Right cardiac atrium (tissue), 5 donors: ENCODE measurements at regions not wholly inside any gene's neighbourhood (a gene's known extent, or its start where the extent isn't known, plus 50 kb on each side); places are given as distances from the start of the nearest gene placed in this dataset.

ENCODE experiments used
- ATAC-seq, 2 donors: fragments of 200-7000 bp; cut with Tn5 transposase; one replicate each; pipeline versions ENCODE4 v1.8.0 to v1.9.1; 2020; ENCODE audit warnings: moderate library complexity in 2 of 2, mild to moderate bottlenecking in 1 of 2
- DNase-seq, 3 donors: peaks; one replicate each; pipeline ENCODE4 v3.0.0-alpha.2; 2020
- H3K27ac ChIP-seq: one replicate; pipeline ENCODE4 v1.5.1; 2013; ENCODE audit warnings: mild to moderate bottlenecking, low read length, control low read depth, moderate library complexity
- H3K27me3 ChIP-seq: one replicate; pipeline ENCODE4 v1.6.1; 2013; ENCODE audit not compliant: control insufficient read depth, insufficient read depth
- H3K4me1 ChIP-seq: one replicate; pipeline ENCODE4 v1.6.1; 2013; ENCODE audit warnings: low read length; ENCODE audit not compliant: control insufficient read depth, insufficient read depth
- H3K4me3 ChIP-seq: one replicate; pipeline ENCODE4 v1.5.1; 2013; ENCODE audit warnings: low read length, control low read depth
- H3K9me3 ChIP-seq: one replicate; pipeline ENCODE4 v1.6.1; 2013; ENCODE audit warnings: low read length; ENCODE audit not compliant: control insufficient read depth
- WGBS: extraction: QIAGEN DNeasy Blood & Tissue Kit; methylation state at CpG from one replicate; pipeline ENCODE4 v1.1.7; 2013; 5-methylcytosine and 5-hydroxymethylcytosine counted together
- intact Hi-C, 4 donors: fragments of 100-400 bp; cut with DNase I; formaldehyde crosslinking; loops; one replicate each; pipeline versions ENCODE4 v1.11.0 to v1.14.0; 2022 to 2023
- donor health status: healthy with polysubstance abuse.
- donor health status: DM: no; HTN: yes; CAD: no.
- donor health status: DM: no; HTN: no; CAD: no.
- donor health status: DM: no; HTN: yes; CAD: no; lungs with severe emphysema.
- donor health status: DM: yes; HTN: yes; CAD: no.

DNA sequence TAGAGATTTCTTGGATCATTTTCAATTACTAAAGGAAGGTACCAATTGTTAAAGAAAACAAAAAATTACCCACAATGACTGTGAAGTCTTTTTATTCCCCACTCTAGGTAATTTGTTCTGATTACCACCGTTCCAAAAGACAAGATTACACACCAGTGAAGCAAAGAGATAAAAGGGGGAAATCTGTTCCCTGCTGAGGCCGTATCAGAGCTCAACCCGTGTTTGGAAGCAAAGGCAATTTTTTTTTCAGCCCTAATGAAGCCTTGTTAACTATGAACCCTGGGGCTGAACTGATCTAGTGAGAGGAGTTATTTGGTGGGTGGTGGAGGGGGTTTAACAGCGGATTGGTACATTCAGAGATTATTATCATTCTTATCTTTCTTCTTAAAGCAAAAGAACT lies 128.5 kb downstream of the ALDH8A1 start:
- intact Hi-C loops = loop anchor here (5.0 to 10.0 kb wide), 4 partner anchors 177 to 664 kb away; no protein-coding TSS in a partner anchor
- DNase-seq (no peak), ATAC-seq (no peak)
- 46% methylated on average over 4 of the region's 4 CpGs for WGBS
- H3K9me3 ChIP-seq = no peaks in the 10 kb centered on the region
- no peaks in the 10 kb centered on the region for H3K27me3 ChIP-seq
- H3K4me3 ChIP-seq = no peak overlapping the region
- peaks cover 2% of the 10 kb centered on the region for H3K4me1 ChIP-seq
- no peak overlapping the region for H3K27ac ChIP-seq

DNA sequence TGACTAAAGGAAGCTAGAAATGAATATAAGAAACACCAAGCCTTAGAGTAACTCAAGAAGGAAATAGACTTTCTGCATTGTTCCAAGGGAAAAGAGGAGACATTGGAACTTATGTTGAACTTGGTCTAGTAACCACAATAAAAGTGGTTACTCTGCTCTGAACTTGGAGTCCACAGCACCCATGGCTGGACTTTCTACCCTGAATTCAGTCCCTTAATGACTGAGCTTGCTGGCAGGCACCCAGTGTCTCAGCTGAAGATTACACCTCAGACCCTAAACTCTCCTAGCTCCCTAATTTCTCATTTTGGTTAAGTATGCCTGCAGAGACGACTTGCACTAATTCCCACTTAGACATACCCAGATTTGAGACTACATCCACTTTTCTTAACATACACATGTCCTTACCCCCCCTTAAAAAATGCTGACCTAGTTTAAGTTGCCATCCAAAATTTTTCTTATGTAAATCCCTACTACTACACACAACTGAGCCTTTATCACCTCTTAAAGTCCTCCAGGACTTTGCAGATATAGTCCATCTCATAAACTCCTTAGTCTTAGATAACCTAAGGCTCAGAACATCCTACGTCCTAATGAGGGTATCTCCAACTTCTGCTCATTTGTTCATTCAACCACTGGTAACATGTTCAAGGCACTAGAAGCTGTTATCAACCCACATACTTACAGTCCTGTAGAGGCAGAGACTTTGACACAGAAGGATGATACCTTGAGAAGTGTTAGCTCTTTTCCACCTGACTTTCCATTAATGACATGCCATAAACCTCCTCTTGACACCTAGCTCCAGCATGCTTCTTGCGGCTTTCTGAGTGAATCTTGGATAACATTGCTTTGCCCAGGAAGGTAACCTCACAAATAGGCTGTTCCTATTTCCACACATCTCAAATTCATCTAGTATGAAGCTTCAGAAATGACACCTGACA lies 129.8 kb downstream of the ALDH8A1 start:
- no peak for ATAC-seq
- DNase-seq = no peak
- Histone ChIP-seq H3K9me3 (no peaks in the 10 kb centered on the region), H3K4me3 (no peak overlapping the region), H3K4me1 (peaks cover 2% of the 10 kb centered on the region), H3K27me3 (no peaks in the 10 kb centered on the region), H3K27ac (no peak overlapping the region)
- WGBS = 91% methylated on average over 3 of the region's 3 CpGs
- intact Hi-C loops = loop anchor here (5.0 to 10.0 kb wide), 4 partner anchors 175 to 663 kb away; no protein-coding TSS in a partner anchor

DNA sequence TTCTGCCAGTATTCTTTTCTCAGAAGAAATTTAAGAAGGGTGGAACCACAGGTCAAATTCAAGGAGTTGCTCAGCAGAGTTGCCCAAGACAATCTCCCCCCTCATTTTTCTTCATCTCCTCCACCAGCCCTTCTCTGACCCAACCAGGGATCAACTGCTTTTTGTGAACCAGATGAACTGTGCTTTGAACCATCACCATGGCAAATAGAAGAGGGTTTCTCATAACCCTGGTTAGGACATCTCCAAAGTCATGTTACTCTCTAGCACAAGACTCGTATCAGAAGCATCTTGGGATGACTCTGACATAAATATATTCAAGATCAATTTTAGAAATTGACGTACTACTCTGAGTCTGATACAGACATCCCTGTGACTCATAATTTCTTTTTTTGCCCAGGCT lies 130.7 kb downstream of the ALDH8A1 start:
- Histone ChIP-seq H3K9me3 (no peaks in the 10 kb centered on the region), H3K27ac (no peak overlapping the region), H3K4me1 (peaks cover 2% of the 10 kb centered on the region), H3K27me3 (no peaks in the 10 kb centered on the region), H3K4me3 (no peak overlapping the region)
- intact Hi-C loops = no loop called here
- WGBS = 90% methylated on average over 2 of the region's 2 CpGs
- ATAC-seq (no peak), DNase-seq (no peak)

DNA sequence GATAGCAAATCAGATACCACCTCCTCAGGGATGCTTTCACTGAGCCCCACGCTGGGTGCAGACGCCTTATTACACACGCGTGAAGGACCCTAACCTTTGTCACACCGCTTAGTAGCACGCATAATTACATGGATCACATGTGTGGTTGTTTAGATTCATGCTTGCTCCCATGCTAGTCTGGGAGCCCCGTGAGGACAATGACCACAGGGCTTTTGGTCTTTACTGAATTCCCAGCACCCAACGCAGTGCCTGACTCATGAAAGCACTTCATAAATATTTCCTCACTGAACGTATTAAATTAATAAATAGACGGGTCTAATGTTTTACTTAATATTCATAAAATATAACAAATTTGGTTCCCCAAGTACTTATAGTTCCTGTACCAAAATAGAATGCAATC lies 132.5 kb downstream of the ALDH8A1 start:
- no peaks in the 10 kb centered on the region for H3K9me3 ChIP-seq
- no peak for ATAC-seq
- WGBS = 97% methylated on average over 10 of the region's 10 CpGs
- H3K27me3 ChIP-seq = no peaks in the 10 kb centered on the region
- DNase-seq = no peak
- no peak overlapping the region for H3K4me3 ChIP-seq
- intact Hi-C loops = no loop called here
- H3K4me1 ChIP-seq = peaks cover 2% of the 10 kb centered on the region
- H3K27ac ChIP-seq = no peak overlapping the region

DNA sequence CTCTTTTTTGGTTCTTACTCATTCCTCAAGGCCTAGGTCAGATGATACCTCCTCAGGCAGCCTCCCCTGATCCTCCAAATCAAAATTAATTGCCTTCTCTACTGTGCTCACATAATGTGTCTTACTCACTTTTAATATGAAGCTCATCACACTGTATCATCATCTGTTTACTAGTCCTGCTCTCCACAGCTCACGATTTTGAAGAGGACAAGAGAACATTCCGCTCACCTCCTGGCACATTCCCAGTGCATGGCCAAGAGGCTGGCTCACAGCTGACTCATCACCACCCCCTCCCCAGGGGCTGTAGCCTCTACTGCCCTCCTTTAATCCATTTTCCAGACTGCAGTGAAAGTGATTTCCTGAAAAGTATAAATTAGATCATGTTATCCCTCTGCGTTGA lies 133.1 kb downstream of the ALDH8A1 start:
- Histone ChIP-seq H3K4me1 (peaks cover 2% of the 10 kb centered on the region), H3K27me3 (no peaks in the 10 kb centered on the region), H3K4me3 (no peak overlapping the region), H3K27ac (no peak overlapping the region), H3K9me3 (no peaks in the 10 kb centered on the region)
- intact Hi-C loops = no loop called here
- 73% methylated on average over 3 of the region's 3 CpGs for WGBS
- no peak for DNase-seq
- no peak for ATAC-seq

DNA sequence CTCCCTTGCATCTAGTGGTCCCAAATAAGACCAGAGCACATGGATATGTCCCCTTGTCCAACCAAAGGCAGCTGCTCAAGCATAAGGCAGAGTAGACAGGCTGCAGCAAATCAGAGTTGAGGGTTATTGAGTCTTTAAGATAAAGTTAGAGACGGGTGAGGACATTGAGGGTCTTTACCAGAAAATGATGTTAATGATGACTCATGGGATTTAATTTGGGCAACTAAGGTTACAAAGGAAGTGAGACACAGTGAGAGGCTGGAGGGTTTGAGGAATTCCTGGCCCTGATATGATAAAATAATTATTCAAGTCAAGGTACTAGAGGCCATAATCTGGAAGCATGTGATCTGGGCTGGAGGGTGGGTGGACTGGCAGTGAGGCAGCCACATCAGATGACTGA lies 133.6 kb downstream of the ALDH8A1 start:
- no peak for DNase-seq
- ATAC-seq = no peak
- Histone ChIP-seq H3K4me3 (no peak overlapping the region), H3K4me1 (peaks cover 2% of the 10 kb centered on the region), H3K27ac (no peak overlapping the region), H3K9me3 (no peaks in the 10 kb centered on the region), H3K27me3 (no peaks in the 10 kb centered on the region)
- intact Hi-C loops = no loop called here
- WGBS = 42% methylated on average over 1 of the region's 1 CpG

DNA sequence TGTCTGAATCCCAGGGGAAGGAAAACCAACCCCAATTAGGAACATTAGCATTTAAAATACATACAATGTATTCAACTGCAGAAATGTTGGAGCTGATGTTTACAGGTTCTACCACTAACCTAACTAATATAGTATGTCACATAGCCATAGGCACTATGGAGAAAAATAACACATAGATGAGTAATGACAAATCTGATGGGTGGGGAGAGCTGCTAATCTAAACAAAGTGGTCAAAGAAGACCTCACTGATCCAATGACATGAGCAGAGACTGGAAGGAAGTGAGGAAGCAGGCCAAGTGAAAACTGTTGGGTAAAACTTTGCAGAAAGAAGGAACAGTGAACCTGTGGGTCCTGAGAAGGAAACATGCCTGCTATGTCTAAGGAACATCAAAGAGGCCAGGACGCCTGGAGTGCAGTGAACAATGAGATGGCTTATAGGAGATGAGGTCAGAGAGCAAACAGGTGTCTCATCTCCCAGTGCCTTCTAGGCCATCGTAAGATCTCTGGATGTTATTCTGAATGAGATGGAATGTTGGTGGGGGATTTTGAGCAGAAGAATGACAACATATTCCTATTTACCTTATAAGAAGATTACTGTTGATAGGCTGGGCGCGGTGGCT lies 135.7 kb downstream of the ALDH8A1 start:
- Histone ChIP-seq H3K27me3 (no peaks in the 10 kb centered on the region), H3K4me1 (no peaks in the 10 kb centered on the region), H3K9me3 (no peaks in the 10 kb centered on the region), H3K27ac (no peak overlapping the region), H3K4me3 (no peak overlapping the region)
- DNase-seq (no peak), ATAC-seq (no peak)
- intact Hi-C loops = no loop called here
- WGBS = 98% methylated on average over 4 of the region's 4 CpGs

DNA sequence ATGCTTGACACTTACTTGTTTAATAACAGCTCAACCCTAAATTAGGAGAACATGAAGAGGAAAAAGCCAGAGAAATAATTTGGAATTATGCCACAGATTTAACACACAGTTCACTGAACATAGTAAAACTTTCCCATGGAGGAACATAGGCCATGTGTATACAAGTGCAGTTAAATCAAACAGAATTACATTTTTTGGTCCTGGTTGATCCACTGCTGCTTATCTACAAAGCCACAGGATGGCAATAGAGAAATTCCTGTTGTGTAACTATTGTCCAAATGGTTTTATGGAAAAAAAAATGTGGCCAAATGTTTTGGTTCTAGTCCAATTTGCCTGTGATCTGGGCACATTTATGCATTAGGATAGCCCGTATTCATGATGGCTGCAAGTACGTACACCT lies 136.8 kb downstream of the ALDH8A1 start:
- H3K4me1 ChIP-seq = no peaks in the 10 kb centered on the region
- no peak for DNase-seq
- no peak overlapping the region for H3K4me3 ChIP-seq
- intact Hi-C loops = no loop called here
- H3K9me3 ChIP-seq = no peaks in the 10 kb centered on the region
- no peaks in the 10 kb centered on the region for H3K27me3 ChIP-seq
- no peak overlapping the region for H3K27ac ChIP-seq
- no peak for ATAC-seq
- 95% methylated on average over 2 of the region's 2 CpGs for WGBS

DNA sequence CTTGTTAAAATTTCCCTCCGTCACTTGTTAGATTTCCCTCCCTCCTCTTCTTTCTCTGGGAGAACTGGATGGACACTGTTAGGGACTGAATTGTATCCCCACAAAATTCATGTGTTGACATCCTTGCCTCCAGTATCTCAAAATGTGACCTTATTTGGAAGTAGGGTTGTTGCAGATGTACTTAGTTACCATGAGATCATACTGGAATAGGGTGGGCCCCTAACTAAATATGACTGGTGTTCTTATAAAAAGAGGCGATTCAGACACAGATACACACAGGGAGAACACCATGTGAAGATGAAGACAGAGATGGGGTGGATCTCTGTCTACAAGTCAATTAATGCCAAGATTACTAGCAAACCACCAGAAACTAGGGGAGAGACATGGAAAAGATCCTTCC lies 139.5 kb downstream of the ALDH8A1 start:
- H3K27me3 ChIP-seq = no peaks in the 10 kb centered on the region

DNA sequence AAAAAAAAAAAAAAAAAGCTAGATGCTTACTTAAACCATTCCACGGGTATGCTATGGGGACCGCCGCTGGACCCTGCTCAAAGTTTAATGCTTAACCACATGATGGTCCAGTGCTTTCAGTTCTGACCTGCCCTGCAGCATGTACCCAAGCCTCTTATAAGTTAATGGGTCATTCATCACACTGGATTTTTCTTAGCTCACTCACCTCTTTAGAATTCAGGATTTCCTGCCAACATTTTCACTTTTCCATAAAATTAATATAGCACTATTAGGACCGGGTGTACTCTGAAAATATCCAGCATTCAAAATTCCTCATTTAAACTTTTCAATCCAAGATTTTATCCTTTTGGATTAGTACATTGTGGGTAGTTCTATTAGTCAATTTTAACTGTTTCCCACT lies 140.8 kb downstream of the ALDH8A1 start:
- WGBS = 84% methylated on average over 4 of the region's 4 CpGs
- Histone ChIP-seq H3K9me3 (no peaks in the 10 kb centered on the region), H3K27ac (no peak overlapping the region), H3K4me3 (no peak overlapping the region), H3K4me1 (no peaks in the 10 kb centered on the region), H3K27me3 (no peaks in the 10 kb centered on the region)
- no peak for ATAC-seq
- no peak for DNase-seq
- intact Hi-C loops = no loop called here

More for the DNA sequence above, 139.5 kb downstream of the ALDH8A1 start:
- no peak for DNase-seq
- WGBS = 83% methylated on average over 2 of the region's 2 CpGs
- H3K4me1 ChIP-seq = no peaks in the 10 kb centered on the region
- no peak overlapping the region for H3K27ac ChIP-seq
- H3K9me3 ChIP-seq = no peaks in the 10 kb centered on the region
- intact Hi-C loops = no loop called here
- H3K4me3 ChIP-seq = no peak overlapping the region
- ATAC-seq = no peak

DNA sequence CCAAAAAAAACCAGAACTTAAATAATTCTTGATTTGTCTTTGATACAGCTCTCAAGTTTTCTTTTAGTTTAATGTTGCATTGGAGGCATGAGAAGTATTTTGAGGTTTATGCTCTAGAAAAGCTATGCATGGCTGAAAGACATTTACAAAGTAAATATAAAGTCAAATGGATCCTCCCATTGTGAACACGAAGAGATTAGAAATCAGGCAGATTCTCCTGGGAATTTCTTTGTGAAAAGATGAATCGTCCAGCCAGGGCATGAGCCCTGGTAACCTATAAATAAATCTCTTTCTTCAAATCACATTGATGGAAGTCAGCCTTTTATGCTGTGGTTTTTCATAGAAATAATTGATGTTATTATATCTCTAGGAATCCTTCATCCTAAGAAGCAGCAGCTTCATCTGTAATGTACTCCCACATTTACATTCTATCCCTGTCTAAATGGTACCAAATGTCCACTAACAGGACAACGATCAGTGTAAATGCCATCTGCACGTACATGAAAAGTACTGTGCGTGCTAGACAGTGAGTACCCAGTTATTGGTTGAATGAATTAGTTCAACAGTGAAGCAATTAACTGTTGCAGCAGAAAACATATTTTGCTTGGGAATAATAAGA lies 143.6 kb downstream of the ALDH8A1 start:
- no peak for DNase-seq
- ATAC-seq = no peak
- H3K4me3 ChIP-seq = no peak overlapping the region
- H3K27ac ChIP-seq = no peak overlapping the region
- intact Hi-C loops = no loop called here
- no peaks in the 10 kb centered on the region for H3K9me3 ChIP-seq
- H3K4me1 ChIP-seq = no peaks in the 10 kb centered on the region
- no peaks in the 10 kb centered on the region for H3K27me3 ChIP-seq
- WGBS = 67% methylated on average over 5 of the region's 5 CpGs
